ENCODE measurements at regions not wholly inside any gene's neighbourhood (a gene's known extent, or its start where the extent isn't known, plus 50 kb on each side); places are given as distances from the start of the nearest gene placed in this dataset.

DNA sequence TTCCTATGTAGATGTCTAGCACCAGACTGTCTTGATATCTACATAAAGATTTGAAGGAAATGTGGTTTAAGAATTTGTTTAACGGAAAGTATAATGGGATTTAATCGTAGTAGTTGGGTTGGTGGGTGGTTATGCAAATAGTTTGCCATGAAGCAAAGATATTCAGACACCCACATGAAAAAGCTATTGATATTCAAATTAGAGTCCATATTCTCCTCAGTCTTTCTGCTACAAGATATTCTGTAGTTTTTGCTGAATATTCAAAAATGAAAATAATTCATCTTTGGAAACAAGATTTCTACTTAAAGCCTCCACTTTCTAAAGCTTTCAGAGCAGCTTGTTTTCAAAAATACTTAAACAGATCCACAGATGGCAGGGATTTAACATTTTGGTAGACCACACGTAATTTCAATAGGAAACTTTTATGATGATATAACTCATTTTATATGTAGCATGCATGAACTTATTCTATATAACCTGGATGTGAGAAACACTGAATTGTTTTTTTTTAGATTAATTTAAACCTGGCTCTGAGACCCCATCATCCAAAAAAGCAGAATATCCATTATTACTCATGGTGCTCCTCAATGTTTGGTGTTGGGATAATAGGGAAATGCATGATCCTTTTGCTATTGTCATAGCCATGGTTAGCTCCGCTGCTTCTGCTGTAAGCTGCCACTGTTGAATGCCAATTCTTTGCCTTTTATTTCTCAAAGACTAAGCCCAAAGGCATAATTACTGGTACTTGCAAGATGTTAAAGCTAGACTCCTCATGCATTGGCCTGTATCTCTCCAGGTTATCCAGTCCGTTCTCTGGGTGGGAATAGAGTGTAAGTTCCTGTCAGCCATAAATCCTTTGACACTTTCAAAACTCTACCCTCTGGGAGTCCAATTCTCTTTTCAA is 98.0 kb downstream of the GMNC start:
- peaks cover 5 to 10% of the 10 kb centered on the region in 2 experiments; a peak in 1 of 4 replicates for H3K4me1 Mint-ChIP-seq
- Histone ChIP-seq H3K79me1 (ENCODE audit: insufficient read depth, low read depth, low read length, poor library complexity, severe bottlenecking) (no peaks in the 10 kb centered on the region), H3K4me1 (ENCODE audit: insufficient read depth, low read length) (no peaks in the 10 kb centered on the region; the same call in 1 of the 2 replicates), H3K23ac (ENCODE audit: insufficient read length, low read depth, low read length) (no peak overlapping the region), H2BK120ac (ENCODE audit: low read depth, low read length, poor library complexity, severe bottlenecking) (no peak overlapping the region), H3K56ac (ENCODE audit: insufficient read length, low read depth, low read length) (no peak overlapping the region), H4K91ac (ENCODE audit: insufficient read length, low read depth, low read length) (no peak overlapping the region), H4K8ac (replicated peaks; ENCODE audit: insufficient read length, low read depth, low read length) (no peak overlapping the region), H3K27me3 (ENCODE audit: insufficient read depth, low read length) (no peaks in the 10 kb centered on the region), H2BK12ac (ENCODE audit: insufficient read length, low read depth, low read length) (no peak overlapping the region), H3K18ac (ENCODE audit: insufficient read length, low read depth, low read length) (no peak overlapping the region), H4K20me1 (ENCODE audit: control insufficient read depth, insufficient read depth, insufficient read length) (no peaks in the 10 kb centered on the region), H3K27ac (ENCODE audit: insufficient read length, low read depth, low read length) (no peak overlapping the region), H2BK5ac (ENCODE audit: insufficient read length, low read length) (no peak overlapping the region), H3K9me3 (ENCODE audit: control insufficient read depth, low read depth, low read length) (no peaks in the 10 kb centered on the region), H3K23me2 (ENCODE audit: insufficient read length, low read depth, low read length, poor library complexity, severe bottlenecking) (no peaks in the 10 kb centered on the region), H3T11ph (ENCODE audit: low read length) (no peak overlapping the region), H3K14ac (ENCODE audit: insufficient read depth, low read length) (no peak overlapping the region), H4K5ac (ENCODE audit: insufficient read length, low read depth, low read length) (no peak overlapping the region), H3K4me2 (ENCODE audit: insufficient read depth, insufficient read length, low read length) (no peak overlapping the region), H2AFZ (ENCODE audit: low read length) (no peak overlapping the region), H3K79me2 (ENCODE audit: insufficient read depth, low read length) (no peaks in the 10 kb centered on the region), H2BK20ac (ENCODE audit: low read depth, low read length, poor library complexity, severe bottlenecking) (no peak overlapping the region), H3K9ac (ENCODE audit: extremely low read depth, insufficient read length, low read length) (no peak overlapping the region), H2AK5ac (ENCODE audit: insufficient read length, low read length) (no peak overlapping the region), H2BK15ac (ENCODE audit: low read depth, low read length) (no peak overlapping the region), H3K4ac (ENCODE audit: low read depth, low read length) (no peak overlapping the region)
- H3K4me3 Mint-ChIP-seq, result no peak overlapping the region
- no peaks in the 10 kb centered on the region for H3K9me3 Mint-ChIP-seq
- no peak overlapping the region; a peak in 2 of 7 replicates for H3K27ac Mint-ChIP-seq
- H3K36me3 Mint-ChIP-seq (ENCODE audit: insufficient read depth in 1 of 3, low read depth in 3 of 3), result no peaks in the 10 kb centered on the region
- TF ChIP-seq, protein P1, sequence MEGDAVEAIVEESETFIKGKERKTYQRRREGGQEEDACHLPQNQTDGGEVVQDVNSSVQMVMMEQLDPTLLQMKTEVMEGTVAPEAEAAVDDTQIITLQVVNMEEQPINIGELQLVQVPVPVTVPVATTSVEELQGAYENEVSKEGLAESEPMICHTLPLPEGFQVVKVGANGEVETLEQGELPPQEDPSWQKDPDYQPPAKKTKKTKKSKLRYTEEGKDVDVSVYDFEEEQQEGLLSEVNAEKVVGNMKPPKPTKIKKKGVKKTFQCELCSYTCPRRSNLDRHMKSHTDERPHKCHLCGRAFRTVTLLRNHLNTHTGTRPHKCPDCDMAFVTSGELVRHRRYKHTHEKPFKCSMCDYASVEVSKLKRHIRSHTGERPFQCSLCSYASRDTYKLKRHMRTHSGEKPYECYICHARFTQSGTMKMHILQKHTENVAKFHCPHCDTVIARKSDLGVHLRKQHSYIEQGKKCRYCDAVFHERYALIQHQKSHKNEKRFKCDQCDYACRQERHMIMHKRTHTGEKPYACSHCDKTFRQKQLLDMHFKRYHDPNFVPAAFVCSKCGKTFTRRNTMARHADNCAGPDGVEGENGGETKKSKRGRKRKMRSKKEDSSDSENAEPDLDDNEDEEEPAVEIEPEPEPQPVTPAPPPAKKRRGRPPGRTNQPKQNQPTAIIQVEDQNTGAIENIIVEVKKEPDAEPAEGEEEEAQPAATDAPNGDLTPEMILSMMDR (conservative IDR thresholded peaks at IDR 0.05), result no peak
- H3K27me3 Mint-ChIP-seq (ENCODE audit: low read depth), result no peaks in the 10 kb centered on the region
- WGBS (ENCODE audit: extremely low coverage, insufficient read length, low lambda C conversion rate), result 100% methylated on average over 2 of the region's 5 CpGs
- no peak for DNase-seq
